HUDEP-2 (cell line): ENCODE measurements at regions not wholly inside any gene's neighbourhood (a gene's known extent, or its start where the extent isn't known, plus 50 kb on each side); places are given as distances from the start of the nearest gene placed in this dataset.
"Not testable (repeated sequence)": the region's sequence is repeated elsewhere in the genome, so short reads cannot be mapped to it uniquely, and the experiment has no call there.

Experiments
- DNase-seq, 76 experiments: peaks; one replicate each; lab custom pipeline; 2025; ENCODE audit not compliant: unreplicated experiment in 76 of 76; lab: John Stamatoyannopoulos, UW

DNA sequence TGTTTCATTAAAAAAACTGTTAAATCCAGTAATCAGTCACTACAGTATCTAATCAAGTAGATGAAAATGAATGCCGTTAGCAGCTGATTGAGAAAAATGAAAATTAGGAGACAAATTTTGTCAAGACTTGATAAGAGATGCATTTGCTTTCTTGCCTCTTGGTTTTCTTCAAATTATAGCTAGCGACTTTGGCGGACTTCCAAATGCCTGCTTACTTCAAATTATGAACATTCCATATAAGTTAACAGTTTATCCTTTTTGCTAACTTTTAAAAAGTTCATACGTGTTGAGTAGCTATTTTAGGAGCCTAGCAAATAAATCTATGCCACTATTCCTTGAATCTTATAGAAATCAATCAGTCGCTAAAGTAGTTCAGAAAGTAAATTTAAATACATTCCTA lies 58.8 kb downstream of the PPP4R3C start:
- no peak for DNase-seq

DNA sequence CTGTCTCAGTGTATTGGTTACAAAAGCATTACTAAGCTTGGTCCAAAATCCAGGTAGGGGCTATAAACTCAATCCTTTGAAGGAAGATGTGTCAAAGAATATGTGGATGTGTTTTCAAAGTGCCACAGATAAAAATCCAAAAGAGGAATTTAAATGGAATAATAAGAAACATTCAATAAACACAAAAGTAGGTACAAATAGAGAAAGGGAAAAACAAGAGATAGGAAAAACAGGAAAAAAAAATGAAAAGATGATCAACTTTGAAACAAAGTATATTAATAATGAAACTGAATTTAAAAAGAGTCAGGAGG lies 64.0 kb downstream of the PPP4R3C start:
- no peak for DNase-seq

DNA sequence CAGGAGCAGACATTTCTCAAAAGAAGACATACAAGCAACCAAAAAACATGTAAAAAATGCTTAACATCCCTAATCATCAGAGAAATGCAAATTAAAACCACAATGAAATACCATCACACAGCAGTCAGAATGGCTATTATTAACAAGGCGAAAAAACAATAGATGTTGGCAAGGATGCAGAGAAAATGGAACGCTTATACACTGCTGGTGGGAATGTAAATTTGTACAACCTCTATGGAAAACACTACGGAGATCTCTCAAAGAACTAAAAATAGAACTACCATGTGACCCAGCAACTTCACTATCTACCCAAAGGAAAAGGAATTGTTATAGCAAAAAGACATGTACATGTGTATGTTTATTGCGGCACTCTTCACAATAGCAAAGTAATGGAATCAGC lies 71.5 kb downstream of the PPP4R3C start:
- DNase-seq: no peak

DNA sequence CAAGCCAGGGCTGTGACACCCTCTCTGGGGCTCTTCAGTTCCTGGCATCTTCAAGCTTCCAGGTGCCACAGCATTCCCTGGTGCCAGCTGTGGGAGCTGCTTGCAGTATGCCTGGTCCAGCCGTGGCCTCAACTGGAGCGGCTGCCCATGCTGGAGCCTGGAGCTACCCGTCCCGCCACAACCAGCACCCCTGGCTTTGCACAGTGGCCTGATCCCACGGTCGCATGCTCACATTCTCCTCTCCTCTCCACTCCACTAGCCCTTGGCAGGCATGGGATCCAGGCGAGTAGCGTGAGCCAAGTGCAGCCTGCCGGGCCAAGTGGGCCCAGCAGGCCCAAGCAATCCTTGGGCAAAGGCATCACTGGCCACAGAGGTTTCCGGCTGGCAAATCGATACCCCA lies 81.7 kb downstream of the PPP4R3C start:
- no peak for DNase-seq

DNA sequence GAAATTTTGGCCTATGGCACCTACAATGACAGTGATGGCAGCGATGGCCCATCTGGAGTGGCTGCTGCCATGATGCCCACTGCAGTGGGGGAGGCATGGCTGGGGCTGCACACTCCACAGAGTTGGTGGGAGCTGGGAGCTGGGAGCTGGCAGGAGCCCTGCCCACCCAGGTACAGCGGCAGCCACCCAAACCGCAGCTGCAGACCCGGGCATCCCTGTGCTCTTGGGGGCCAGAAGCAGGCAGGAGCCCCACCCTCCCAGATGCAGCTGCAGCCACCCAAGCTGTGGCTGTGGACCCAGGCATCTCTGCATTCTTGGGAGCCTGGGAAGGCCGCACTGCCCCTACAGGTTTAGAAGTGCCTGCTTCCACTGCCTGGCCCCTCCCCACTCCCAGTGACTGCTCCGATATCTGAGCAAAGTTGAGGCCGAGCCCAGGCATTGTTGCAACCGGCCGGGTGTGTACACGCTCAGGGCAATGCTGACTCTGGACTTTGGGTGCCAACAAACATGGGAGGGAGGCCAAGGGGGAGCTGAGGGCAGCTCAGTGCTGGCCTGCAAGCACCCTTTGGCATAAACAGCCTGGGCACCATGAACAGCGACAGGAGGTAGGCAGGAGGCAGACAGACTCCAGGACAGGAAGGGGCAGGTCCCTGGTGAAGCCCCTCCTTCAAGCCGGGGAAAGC lies 82.8 kb downstream of the PPP4R3C start:
- no peak for DNase-seq

DNA sequence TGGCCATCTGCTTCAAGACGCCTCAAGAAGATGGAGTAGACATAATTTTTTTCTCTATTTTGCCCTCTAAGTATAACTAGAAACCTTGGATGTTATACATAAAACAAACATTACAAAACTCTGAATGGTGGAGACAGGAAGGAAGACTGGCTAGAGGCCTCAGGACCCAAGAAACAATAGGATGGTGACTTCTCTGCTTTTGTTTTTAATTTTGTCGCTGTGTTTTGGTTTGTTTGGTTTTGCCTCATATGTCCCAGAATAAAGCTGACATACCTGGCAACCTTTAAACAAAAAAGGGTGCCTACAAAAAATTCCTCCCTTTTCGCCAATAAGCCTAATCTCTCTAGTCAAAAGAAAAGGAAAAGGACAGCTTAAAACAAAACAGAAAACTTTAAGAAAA lies 109.1 kb downstream of the PPP4R3C start:
- no peak for DNase-seq

DNA sequence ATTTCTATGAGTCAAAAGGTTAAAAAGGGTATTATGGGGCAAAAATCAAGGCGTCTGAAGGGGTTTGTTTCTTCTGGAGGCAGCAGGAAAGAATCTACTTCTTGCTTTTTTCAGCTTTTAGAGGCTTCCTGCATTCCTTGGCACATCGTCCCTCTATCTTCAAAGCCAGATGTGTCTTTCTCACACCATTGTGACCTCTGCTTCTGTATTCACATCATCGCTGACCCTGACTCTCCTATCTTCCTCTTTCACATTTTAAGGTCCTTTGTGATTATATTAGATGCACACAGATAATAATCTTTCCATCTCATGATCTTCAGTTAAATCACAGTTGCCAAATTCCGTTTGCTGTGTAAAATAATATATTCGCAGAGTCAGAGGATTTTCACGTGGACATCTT lies 112.7 kb downstream of the PPP4R3C start:
- DNase-seq: peak in 1 of 76 experiments; percentile 3

DNA sequence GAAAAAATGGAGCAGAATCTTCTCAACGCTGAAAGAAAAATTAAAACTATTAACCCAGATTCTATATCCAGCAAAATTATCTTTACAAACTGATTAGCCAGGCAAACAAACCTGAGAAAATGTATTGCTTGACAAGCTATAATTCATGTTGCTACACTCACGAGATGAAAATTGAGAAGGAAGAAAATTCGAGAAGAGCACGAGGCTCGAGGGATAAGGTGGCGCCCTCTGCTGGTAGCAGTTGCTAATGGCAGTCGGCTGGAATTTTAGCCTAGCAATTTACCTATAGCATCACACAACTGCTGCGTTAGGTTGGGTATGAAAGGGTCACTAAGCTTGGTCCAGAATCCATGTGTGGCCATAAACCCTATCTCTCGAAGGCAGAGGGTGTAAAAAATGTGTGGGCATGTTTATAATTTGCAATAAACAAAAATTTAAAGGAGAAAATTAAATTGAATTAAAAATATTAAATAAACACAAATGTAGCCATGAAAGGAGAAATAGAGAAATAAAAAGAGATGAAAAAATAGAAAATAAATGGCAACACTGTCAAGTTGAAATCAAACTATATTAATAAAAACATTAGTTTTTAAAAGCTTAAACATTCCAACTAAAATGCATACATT lies 126.6 kb downstream of the PPP4R3C start:
- peak in 38 of 76 experiments; percentile 0 to 54 (median 8) for DNase-seq

DNA sequence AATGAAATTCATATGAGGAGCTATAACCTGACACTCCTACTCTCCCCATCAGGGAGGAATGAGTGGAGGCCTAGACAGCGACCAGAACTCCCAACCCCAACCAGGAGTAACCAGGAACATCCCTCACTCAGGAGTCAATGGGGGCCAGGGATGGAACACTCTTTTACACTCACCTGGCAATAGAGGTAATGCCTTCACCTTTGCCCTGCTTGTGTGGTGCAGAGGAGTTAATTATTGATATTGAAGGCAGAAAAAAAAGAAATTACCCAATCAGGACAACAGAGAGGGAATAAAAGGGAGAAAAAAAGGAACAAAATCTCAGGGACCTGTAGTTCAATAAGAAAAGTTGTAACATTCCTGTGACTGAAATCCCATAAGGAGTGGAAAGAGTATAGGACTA lies 141.5 kb downstream of the PPP4R3C start:
- no peak for DNase-seq

DNA sequence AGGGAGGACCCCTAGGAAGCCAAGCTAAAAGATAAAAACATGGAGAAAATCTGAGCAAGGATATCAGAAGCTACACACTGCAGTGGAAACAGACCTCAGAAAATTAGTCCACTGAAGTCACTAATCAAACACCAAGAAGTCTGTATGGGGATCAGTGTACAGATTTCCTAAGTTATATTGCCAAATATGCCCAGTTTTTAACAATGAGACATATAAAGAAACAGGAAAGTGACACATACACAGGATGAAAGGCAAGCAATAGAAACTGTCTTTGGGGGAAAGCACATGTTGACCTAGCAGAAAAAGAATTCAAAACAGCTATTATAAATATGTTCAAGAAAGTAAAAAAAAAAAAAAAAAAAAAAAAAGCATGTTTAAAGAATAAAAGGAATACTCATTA lies 153.7 kb downstream of the PPP4R3C start:
- DNase-seq: no peak

DNA sequence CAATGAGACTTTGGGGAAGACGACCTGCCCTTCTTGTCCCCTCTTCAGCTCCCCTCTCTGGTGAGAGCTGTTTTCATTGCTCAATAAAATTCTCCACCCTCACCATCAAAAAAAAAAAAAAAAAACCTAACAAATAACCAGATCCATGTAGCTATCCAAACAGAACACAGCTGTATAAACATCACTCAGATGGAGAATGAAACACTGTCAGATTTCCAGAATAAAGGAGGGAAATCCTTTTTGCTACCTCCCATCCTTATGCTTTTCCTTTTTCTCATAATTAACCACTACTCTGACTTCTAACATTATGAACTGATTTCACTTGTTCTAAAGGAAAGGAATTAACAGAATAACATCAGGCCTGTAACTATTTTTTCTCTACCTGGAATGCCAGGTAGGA lies 155.6 kb downstream of the PPP4R3C start:
- no peak for DNase-seq

DNA sequence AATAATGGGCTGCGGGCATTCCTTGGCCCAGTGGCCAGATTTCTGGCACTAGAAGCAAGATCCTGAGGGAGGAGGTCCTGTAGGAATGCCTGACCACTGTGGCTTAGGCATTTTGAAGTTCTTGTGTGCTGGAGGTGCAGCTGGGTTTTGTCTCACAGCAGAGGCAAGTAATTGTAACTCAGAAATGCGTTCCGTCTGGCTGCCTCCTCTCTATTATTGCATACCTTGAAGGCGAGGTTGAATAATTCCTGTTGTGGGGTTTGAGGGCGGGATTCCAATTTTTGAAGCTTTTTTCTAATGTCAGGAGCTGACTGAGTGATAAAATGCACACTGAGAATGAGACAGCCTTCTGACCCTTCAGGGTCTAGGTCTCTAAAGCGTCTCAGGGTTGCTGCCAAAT lies 170.6 kb downstream of the PPP4R3C start:
- DNase-seq: not testable (repeated sequence)

DNA sequence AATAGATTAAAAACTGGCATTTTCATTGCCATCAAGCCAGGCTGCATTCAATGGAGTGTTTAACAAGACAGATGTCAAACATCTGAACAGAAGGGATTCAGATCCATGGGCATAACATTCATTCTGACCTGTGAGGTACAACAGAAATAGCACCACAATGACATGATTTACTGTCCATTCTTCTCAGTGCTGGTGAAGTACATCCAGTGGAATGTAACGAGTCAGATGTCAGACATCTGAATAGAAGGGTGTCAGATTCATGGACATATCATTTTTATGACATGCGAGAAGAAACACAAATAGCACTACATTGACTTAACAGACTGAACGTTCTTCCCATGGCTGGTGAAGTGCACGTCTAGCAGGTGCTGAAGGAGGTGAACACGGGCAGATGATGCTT lies 186.4 kb downstream of the PPP4R3C start:
- no peak for DNase-seq

DNA sequence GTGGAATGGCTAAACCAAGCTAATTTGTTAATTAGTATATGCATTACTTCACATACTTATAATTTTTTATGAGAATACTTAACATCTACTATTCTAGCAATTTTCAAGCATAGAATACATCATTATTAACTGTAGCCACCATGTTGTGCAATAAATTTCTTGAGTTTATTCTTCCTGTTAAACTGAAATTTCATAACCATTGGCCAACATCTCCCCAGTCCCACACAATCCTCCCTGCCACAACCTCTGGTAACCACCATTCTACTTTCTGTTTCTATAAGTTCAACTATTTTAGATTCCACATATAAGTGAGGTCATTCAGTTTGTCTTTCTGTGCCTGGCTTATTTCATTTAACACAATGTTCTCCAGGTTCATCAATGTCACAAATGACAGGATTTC lies 208.5 kb downstream of the PPP4R3C start:
- DNase-seq: no peak

DNA sequence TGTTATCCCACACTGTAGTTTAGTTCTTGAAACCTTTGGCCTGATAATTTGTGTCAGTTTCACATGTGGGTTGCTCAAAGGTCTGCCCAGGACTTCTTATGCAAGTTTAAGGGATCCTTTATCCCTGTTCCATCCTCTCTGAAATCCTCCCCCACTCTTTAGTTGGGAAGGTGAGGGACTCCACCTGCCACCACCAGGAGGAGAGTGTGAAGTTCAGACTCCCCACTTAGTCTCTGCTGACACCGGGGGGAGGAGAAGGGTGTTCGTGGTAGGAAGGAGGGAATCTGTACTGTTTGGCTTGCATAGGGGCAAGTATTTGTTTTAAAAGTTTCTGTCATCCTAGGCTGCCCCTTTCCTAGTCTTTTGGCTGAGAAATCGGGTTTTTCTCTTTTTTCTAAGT lies 211.8 kb downstream of the PPP4R3C start:
- no peak for DNase-seq

DNA sequence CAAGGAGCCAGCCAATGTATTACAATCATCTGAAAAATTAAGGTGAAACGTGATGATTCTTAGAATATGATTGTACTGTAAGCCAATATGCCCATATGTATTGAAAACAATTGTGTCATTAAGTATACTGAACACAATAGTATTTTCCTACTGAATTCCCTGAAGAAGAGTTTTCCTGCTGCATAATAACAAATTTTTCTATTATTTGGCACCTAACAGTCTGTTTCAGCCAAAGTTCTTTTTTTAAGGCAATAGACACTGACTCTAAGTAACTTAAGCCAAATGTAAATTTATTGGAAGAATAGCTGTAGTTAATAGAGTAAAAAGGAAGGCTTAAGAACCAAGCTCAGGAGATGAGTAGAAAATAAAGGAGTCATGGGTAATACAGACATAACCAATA lies 220.6 kb downstream of the PPP4R3C start:
- no peak for DNase-seq

DNA sequence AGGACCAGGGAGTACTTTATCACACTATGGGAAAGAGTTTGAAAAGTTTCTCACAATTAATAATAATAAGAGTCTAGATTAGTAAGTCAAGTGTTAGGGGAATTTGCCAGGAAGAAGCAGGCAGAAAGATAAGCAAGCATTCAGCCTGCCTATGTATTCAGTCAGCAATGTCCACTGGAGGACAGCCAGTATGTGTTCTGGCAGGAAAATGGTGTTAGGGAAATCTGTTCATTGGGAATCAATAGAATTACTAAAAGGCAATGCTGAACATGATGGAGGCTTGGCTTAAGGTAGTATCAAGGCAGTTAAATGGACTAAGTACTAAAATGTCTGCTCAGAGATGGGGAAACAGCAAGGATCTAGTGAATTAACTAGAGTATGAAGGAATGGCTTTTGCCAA lies 221.2 kb downstream of the PPP4R3C start:
- DNase-seq: no peak

DNA sequence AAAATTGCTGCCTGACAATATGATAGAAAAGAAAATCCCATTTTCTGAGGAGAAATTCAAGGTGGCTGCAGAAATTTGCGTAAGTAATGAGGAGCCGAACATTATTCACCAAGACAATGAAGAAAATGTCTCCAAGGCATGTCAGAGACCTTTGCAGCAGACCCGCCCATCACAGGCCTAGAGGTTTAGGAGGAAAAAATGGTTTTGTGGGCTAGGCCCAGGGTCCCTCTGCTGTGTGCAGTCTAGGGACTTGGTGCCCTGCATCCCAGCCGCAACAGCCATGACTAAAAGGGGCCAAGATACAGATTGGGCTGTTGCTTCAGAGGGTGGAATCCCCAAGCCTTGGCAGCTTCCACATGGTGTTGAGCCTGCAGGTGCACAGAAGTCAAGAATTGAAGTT lies 223.1 kb downstream of the PPP4R3C start:
- not testable (repeated sequence) for DNase-seq

DNA sequence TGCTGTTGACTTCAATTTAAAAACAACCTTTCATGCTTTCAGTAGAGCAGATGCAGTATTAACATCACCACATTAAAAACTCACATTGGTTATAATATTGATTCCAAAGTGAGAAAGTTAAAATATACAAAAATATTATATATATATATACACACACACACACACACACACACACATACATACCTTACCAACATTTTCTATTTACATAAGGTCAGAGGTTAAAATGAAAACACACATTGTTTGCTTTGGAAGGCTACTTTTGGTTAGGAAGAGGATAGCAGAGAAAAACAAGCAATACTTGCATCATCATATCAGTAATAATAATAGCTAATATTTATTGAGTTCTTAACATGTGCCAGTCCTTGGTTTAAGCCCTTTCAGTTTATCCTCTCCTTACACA lies 226.5 kb downstream of the PPP4R3C start:
- DNase-seq: no peak

DNA sequence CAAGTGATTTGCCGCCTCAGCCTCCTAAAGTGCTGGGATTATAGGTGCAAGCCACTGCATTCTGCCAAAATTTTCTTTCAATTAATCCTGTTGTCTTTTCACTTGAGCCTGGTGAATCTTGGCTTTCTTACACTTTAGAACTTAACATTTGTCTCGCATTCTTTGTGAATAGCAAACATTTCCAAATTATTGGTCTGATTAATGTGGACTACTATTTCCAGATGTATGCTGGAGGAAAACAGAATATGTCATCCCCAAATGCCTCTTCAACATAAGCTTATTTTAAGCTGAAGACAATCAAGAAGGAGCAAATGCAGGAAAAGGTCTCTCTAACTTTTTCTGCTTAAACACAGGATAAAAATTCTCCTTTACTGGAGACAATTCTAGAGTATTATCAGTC lies 233.4 kb downstream of the PPP4R3C start:
- DNase-seq: no peak

DNA sequence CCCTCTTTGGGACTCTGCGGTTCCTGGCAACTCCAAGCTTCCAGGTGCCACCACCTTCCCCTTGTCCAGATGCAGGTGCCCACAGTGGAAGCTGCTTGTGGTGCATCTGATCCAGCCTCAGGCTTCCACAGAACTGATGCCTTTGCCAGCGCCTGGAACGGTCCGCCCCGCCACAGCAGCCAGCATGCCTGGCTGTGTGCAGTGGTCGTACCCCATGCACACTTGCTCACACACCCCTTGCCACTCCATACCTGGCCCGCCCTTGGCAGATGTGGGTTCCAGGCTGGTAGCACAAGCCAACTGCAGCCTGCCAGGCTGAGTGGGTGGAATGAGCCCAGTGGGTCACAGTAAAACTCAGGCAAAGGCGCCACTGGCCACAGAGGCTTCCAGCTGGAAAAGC lies 240.5 kb downstream of the PPP4R3C start:
- DNase-seq: no peak

DNA sequence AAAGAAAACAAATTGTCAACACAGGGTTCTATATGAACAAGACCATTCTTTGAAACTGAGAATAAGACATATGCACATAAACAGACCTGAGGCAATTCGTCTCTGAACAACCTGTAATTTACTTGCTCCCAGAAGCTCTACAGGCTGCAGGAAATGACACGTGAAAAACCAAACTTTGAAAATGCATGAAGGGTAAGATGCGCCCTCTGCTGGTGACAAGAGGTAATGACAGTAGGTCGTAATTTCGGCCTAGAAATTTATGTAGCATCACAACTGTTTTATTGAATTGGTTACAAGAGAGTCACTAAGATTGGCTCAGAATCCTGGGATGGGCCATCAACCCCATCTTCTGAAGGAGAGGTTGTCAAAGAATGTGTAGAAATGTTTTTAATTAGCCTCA lies 276.5 kb downstream of the PPP4R3C start:
- DNase-seq: peak in 12 of 76 experiments; percentile 0 to 39 (median 4)

DNA sequence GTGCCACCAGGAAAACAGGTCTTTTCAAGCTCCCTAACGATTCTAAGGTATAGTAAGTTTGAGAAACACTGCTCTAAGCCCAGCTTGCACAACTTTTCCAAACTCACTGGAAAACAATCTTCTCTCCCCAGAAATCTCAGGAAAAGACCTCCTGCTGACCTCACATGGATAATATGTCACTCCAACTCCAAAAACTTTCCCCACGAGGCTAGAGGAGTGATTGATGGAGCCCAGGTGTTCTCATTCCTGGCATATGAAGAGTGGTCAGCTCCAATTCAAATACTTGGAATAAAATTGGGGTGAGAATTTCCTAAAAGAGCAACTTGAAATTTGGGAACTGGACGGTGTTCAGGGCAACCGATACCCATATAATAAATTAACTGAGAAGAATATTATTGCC lies 299.9 kb downstream of the PPP4R3C start:
- no peak for DNase-seq
